ENCODE measurements at regions not wholly inside any gene's neighbourhood (a gene's known extent, or its start where the extent isn't known, plus 50 kb on each side); places are given as distances from the start of the nearest gene placed in this dataset.

GRCh38 chr4:84085986-84086385, 413.1 kb downstream of the NKX6-1 start:
- TF ChIP-seq, protein P1, sequence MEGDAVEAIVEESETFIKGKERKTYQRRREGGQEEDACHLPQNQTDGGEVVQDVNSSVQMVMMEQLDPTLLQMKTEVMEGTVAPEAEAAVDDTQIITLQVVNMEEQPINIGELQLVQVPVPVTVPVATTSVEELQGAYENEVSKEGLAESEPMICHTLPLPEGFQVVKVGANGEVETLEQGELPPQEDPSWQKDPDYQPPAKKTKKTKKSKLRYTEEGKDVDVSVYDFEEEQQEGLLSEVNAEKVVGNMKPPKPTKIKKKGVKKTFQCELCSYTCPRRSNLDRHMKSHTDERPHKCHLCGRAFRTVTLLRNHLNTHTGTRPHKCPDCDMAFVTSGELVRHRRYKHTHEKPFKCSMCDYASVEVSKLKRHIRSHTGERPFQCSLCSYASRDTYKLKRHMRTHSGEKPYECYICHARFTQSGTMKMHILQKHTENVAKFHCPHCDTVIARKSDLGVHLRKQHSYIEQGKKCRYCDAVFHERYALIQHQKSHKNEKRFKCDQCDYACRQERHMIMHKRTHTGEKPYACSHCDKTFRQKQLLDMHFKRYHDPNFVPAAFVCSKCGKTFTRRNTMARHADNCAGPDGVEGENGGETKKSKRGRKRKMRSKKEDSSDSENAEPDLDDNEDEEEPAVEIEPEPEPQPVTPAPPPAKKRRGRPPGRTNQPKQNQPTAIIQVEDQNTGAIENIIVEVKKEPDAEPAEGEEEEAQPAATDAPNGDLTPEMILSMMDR (conservative IDR thresholded peaks at IDR 0.05; ENCODE audit: low read length): no peak
- no peak for DNase-seq (ENCODE audit: low read depth)
- H3K4me3 ChIP-seq (ENCODE audit: low read length): no peak overlapping the region

- H3K4me3 ChIP-seq (ENCODE audit: low read length): no peak overlapping the region
- DNase-seq (ENCODE audit: low read depth): no peak
- TF ChIP-seq, protein P1 (conservative IDR thresholded peaks at IDR 0.05; ENCODE audit: low read length): no peak
Observed at GRCh38 chr4:84070289-84070688, 428.8 kb downstream of the NKX6-1 start.

DNA sequence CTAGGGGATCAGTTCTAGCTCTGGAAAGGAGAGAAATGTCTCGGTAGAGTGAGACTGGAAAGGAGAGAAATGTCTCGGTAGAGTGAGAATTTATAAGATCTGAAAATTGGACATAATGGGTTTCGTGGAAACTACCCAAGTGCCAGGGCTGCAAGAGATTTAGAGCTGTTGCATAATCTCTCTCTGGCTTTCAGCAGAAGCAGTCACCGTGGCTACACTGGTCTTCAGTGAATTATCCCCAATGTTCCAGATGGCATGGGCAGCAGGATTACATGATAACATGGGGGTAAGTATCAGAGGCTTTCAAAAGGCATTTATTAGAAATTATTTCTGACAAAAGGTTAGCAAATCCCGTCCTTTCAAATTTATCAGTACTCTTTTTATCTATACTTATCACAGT, 435.5 kb downstream of the NKX6-1 start:
- no peak for DNase-seq (ENCODE audit: low read depth)
- TF ChIP-seq, protein P1 (conservative IDR thresholded peaks at IDR 0.05; ENCODE audit: low read length): no peak
- H3K4me3 ChIP-seq (ENCODE audit: low read length): no peak overlapping the region

- DNase-seq (ENCODE audit: low read depth): no peak
- H3K4me3 ChIP-seq (ENCODE audit: low read length): no peak overlapping the region
- TF ChIP-seq, protein P1 (conservative IDR thresholded peaks at IDR 0.05; ENCODE audit: low read length): no peak
Observed at GRCh38 chr4:84058201-84058600, 440.9 kb downstream of the NKX6-1 start.

GRCh38 chr4:84051639-84052038, 447.5 kb downstream of the NKX6-1 start:
- no peak for DNase-seq (ENCODE audit: low read depth)
- H3K4me3 ChIP-seq (ENCODE audit: low read length): no peak overlapping the region
- TF ChIP-seq, protein P1 (conservative IDR thresholded peaks at IDR 0.05; ENCODE audit: low read length): no peak

DNA sequence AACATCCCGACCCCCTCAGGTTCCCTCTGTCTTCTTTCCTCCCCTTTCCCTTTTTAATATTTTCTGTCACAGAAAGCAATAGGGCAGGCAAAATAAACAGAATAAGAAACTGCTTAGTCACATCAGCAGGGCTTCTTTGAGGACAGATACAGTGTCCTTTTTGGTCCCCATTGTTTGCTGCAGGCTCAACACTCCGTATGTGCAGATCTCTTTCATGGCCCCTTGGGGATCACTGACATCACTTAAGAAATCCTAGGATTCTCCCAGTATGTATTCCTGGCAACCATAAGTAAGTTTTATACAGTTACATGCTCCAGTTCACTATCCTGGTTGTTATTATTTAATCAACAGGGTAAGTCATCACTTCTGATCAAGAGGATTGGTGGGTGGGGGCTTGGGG, 448.0 kb downstream of the NKX6-1 start:
- no peak for DNase-seq (ENCODE audit: low read depth)
- H3K4me3 ChIP-seq (ENCODE audit: low read length): no peak overlapping the region
- TF ChIP-seq, protein P1 (conservative IDR thresholded peaks at IDR 0.05; ENCODE audit: low read length): no peak

- no peak for DNase-seq (ENCODE audit: low read depth)
- TF ChIP-seq, protein P1 (conservative IDR thresholded peaks at IDR 0.05; ENCODE audit: low read length): no peak
- H3K4me3 ChIP-seq (ENCODE audit: low read length): no peak overlapping the region
Observed at GRCh38 chr4:84050015-84050414, 449.1 kb downstream of the NKX6-1 start.
